Peyer's patch (tissue), 4 donors: ENCODE measurements at regions not wholly inside any gene's neighbourhood (a gene's known extent, or its start where the extent isn't known, plus 50 kb on each side); places are given as distances from the start of the nearest gene placed in this dataset.

ENCODE experiments used
- DNase-seq, 3 donors: peaks; one replicate each; pipeline ENCODE4 v3.0.0-alpha.2; 2017 to 2019
- H3K27ac ChIP-seq, 4 donors: fragments of 200-600 bp; sonication (generic); one replicate each; pipeline ENCODE4 v1.5.1; 2016 to 2019
- H3K27me3 ChIP-seq, 2 donors: fragments of 200-600 bp; sonication (generic); one replicate each; pipeline ENCODE4 v1.5.1; 2019
- H3K36me3 ChIP-seq, 3 donors: fragments of 200-600 bp; sonication (generic); one replicate each; pipeline ENCODE4 v1.5.1; 2016 to 2019
- H3K4me1 ChIP-seq, 4 donors: fragments of 200-600 bp; sonication (generic); one replicate each; pipeline ENCODE4 v1.5.1; 2016 to 2019
- H3K4me3 ChIP-seq, 4 donors: fragments of 200-600 bp; sonication (generic); 1 replicate in 3 of 4; 2 replicates in 1 of 4; pipeline ENCODE4 v1.5.1; 2016 to 2019; ENCODE audit warnings: mild to moderate bottlenecking in 1 of 4
- H3K9me3 ChIP-seq, 4 donors: fragments of 200-600 bp; sonication (generic); one replicate each; pipeline ENCODE4 v1.5.1; 2016 to 2019; ENCODE audit warnings: mild to moderate bottlenecking in 1 of 4
- POLR2A ChIP-seq, 2 donors: fragments of 450-650 bp; IDR thresholded peaks; one replicate each; pipeline ENCODE4 v1.5.1; 2017; ENCODE audit warnings: antibody characterized with exemption in 2 of 2, mild to moderate bottlenecking in 2 of 2, moderate library complexity in 2 of 2
- TF ChIP-seq, protein P1 (sequence below), 6 experiments: fragments of 450-650 bp in 4 of 6; fragments of 200-600 bp in 2 of 6; sonication (generic) in 1 of 6; IDR thresholded peaks; one replicate each; pipeline ENCODE4 v1.5.1; 2017 to 2019; ENCODE audit warnings: antibody characterized with exemption in 6 of 6, mild to moderate bottlenecking in 3 of 6, moderate library complexity in 1 of 6

DNA sequence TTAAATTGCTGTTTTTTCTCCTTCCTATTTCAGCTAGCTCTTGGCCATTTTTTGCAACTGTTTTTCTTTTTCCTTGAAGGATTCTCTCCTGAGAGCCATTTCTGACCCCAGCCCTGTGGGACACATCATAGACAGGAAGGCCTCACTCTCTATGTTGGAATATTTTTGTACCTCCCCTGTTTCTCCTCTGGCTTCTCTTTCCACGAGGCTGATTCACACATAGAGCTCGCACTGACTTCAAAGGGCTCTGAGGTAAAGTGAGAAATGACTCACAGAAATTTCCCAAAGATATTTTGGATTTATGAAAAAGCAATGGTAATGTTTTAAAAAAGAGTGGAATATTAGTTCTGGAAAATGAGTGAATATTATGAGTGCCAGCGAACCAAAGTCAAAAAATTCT lies 181.7 kb upstream of the IGFBP7 start:
- no peak for DNase-seq
- Histone ChIP-seq H3K4me1 (no peaks in the 10 kb centered on the region), H3K36me3 (no peaks in the 10 kb centered on the region), H3K27me3 (no peaks in the 10 kb centered on the region), H3K4me3 (no peak overlapping the region), H3K9me3 (no peaks in the 10 kb centered on the region), H3K27ac (no peak overlapping the region)
- TF ChIP-seq POLR2A (IDR thresholded peaks at IDR 0.05) = no peak
- TF ChIP-seq, protein P1, sequence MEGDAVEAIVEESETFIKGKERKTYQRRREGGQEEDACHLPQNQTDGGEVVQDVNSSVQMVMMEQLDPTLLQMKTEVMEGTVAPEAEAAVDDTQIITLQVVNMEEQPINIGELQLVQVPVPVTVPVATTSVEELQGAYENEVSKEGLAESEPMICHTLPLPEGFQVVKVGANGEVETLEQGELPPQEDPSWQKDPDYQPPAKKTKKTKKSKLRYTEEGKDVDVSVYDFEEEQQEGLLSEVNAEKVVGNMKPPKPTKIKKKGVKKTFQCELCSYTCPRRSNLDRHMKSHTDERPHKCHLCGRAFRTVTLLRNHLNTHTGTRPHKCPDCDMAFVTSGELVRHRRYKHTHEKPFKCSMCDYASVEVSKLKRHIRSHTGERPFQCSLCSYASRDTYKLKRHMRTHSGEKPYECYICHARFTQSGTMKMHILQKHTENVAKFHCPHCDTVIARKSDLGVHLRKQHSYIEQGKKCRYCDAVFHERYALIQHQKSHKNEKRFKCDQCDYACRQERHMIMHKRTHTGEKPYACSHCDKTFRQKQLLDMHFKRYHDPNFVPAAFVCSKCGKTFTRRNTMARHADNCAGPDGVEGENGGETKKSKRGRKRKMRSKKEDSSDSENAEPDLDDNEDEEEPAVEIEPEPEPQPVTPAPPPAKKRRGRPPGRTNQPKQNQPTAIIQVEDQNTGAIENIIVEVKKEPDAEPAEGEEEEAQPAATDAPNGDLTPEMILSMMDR (IDR thresholded peaks at IDR 0.05) = no peak

DNA sequence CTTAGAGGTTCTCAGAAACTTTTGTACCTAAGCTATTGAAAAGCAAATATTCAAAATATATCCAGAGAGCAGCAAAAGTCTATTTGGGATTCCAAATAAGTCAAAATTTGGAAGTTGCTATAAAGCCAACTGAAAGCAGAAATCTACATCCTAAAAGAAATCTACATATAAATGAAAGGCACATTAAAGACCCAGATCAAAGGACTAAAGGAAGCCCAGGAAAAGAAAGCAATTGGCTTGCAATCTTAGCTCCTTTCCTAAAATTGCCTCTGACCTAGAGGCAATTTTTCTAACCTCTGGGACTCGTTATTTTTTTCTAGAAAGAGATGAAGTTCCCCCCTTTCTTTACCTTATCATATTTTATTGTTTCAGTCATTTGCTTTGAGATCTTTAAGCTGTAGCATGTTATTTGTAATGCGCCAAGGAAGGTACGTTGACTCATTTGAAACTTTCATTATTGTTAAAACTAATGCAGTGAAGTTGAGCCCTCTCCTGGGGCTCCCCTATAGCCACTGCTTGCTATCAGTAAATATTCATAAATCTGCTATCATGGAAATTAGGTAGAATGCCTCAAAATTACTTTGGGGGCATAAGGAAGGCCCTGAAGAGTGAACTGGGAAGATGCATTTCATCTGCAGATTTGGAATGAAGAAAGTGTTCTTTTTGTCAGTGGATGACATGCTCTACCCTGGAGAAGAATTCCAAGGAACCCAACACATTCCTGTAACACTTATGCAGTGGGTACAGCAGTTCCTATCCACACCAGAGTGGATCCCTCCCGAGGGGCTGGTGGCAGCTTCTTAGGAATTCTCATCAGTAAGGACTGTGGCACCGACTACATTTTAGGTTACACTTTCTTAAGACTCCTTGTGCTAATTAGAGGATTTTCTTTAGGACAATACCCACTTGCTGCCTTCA lies 177.8 kb upstream of the IGFBP7 start:
- H3K36me3 ChIP-seq = no peaks in the 10 kb centered on the region
- H3K27ac ChIP-seq = no peak overlapping the region
- no peak overlapping the region for H3K4me3 ChIP-seq
- no peaks in the 10 kb centered on the region for H3K9me3 ChIP-seq
- TF ChIP-seq POLR2A (IDR thresholded peaks at IDR 0.05) = no peak
- TF ChIP-seq, protein P1 (IDR thresholded peaks at IDR 0.05) = no peak
- DNase-seq = no peak
- H3K4me1 ChIP-seq = no peaks in the 10 kb centered on the region
- no peaks in the 10 kb centered on the region for H3K27me3 ChIP-seq

DNA sequence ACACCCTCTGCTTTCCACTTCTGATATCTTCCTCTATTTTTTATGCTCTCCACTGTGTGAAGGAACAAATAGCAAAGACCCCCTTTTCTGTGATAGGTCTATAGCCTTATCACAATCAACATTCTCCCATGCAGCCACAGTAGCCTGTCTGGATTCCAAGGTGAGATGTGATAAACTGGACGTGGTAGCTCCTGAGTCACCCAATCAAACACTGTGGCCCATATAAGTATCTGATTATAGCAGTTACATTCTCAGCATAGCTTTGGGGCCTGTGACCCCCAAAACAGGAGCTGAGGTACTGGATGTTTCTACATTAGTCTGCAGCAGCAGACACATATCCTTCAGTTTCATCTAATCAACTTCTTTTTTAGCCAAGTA lies 172.7 kb upstream of the IGFBP7 start:
- Histone ChIP-seq H3K27ac (no peak overlapping the region), H3K27me3 (no peaks in the 10 kb centered on the region), H3K9me3 (no peaks in the 10 kb centered on the region), H3K4me3 (no peak overlapping the region), H3K4me1 (no peaks in the 10 kb centered on the region), H3K36me3 (no peaks in the 10 kb centered on the region)
- TF ChIP-seq, protein P1 (IDR thresholded peaks at IDR 0.05) = no peak
- no peak for TF ChIP-seq POLR2A (IDR thresholded peaks at IDR 0.05)
- DNase-seq = no peak

DNA sequence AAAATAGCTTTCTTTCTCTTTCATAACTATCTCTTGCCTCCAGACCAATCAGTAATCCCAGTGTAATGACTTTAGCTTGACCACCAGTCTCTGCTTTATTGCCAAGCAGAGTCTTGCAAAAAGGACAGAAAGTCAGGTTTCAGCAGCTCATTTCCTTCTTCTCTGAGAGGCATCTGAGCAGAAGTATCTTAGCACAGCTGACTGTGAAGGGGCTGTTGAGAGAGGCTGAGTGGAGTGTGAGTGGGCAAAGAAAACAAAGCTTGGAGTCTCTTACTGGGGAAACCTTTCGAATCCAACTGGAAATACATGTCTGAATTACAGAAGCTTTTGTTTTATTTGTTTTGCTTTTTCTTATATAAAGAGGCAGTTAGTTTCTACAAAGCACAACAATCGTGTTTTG lies 170.3 kb upstream of the IGFBP7 start:
- TF ChIP-seq, protein P1 (IDR thresholded peaks at IDR 0.05) = no peak
- no peak for TF ChIP-seq POLR2A (IDR thresholded peaks at IDR 0.05)
- H3K4me1 ChIP-seq = no peaks in the 10 kb centered on the region

DNA sequence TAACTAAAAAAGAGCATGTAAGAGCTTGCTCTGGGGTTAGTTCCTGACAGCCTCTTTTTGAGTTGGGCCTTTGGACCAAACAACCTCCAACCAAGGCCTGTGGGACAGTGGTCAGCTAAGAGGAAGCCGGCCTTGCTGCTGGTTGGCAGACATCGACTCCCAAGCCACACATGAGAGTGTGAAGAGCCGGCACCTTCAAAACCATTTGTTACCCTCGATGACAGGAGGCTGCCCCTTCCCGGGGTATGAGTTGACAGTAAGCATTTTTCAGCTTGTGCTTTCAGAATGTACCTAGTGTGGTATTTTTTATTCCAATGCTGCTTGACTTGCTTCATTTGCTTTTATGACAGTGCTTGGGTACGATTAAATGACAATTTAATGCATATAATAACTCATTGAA lies 168.6 kb upstream of the IGFBP7 start:
- no peak for DNase-seq
- no peaks in the 10 kb centered on the region for H3K4me1 ChIP-seq
- H3K9me3 ChIP-seq = no peaks in the 10 kb centered on the region
- no peak overlapping the region for H3K27ac ChIP-seq
- H3K36me3 ChIP-seq = no peaks in the 10 kb centered on the region
- no peak overlapping the region for H3K4me3 ChIP-seq
- TF ChIP-seq, protein P1 (IDR thresholded peaks at IDR 0.05) = no peak
- TF ChIP-seq POLR2A (IDR thresholded peaks at IDR 0.05) = no peak
- H3K27me3 ChIP-seq = no peaks in the 10 kb centered on the region

More for the DNA sequence above, 170.3 kb upstream of the IGFBP7 start:
- Histone ChIP-seq H3K9me3 (no peaks in the 10 kb centered on the region), H3K27me3 (no peaks in the 10 kb centered on the region), H3K4me3 (no peak overlapping the region), H3K36me3 (no peaks in the 10 kb centered on the region), H3K27ac (no peak overlapping the region)
- DNase-seq = no peak
